Ovary (tissue), 7 donors: ENCODE measurements at regions not wholly inside any gene's neighbourhood (a gene's known extent, or its start where the extent isn't known, plus 50 kb on each side); places are given as distances from the start of the nearest gene placed in this dataset.

Source experiments
- DNase-seq, 5 donors: peaks; one replicate each; pipeline ENCODE4 v3.0.0-alpha.2; 2019 to 2020
- H3K27ac ChIP-seq, 2 donors: fragments of 200-600 bp; one replicate each; pipeline versions ENCODE4 v1.5.1 to v1.8.0; 2019 to 2022
- H3K27me3 ChIP-seq: fragments of 200-600 bp; one replicate; pipeline ENCODE4 v1.8.0; 2022
- H3K36me3 ChIP-seq: fragments of 200-600 bp; sonication (generic); one replicate; pipeline ENCODE4 v1.5.1; 2019
- H3K4me1 ChIP-seq: one replicate; pipeline ENCODE4 v1.8.1; 2013; ENCODE audit warnings: mild to moderate bottlenecking, moderate library complexity; ENCODE audit not compliant: insufficient read depth
- H3K4me3 ChIP-seq: fragments of 200-600 bp; sonication (generic); one replicate; pipeline ENCODE4 v1.5.1; 2017
- H3K9me3 ChIP-seq, 2 donors: fragments of 200-600 bp in 1 of 2; sonication (generic) in 1 of 2; one replicate each; pipeline versions ENCODE4 v1.5.1 to v1.8.1; 2013 to 2019; ENCODE audit warnings: mild to moderate bottlenecking in 1 of 2, moderate library complexity in 1 of 2
- CTCF ChIP-seq, 3 donors: fragments of 450-650 bp in 2 of 3; fragments of 200-600 bp in 1 of 3; IDR thresholded peaks; one replicate each; pipeline versions ENCODE4 v1.5.1 to v1.8.0; 2016 to 2022; ENCODE audit warnings: antibody characterized with exemption in 3 of 3, mild to moderate bottlenecking in 1 of 3
- EP300 ChIP-seq: sonication (generic); formaldehyde crosslinking; IDR thresholded peaks from one replicate; pipeline ENCODE4 v1.6.1; 2017; ENCODE audit warnings: antibody characterized with exemption
- POLR2A ChIP-seq: fragments of 450-650 bp; IDR thresholded peaks from one replicate; pipeline ENCODE4 v1.6.1; 2017; ENCODE audit warnings: antibody characterized with exemption, mild to moderate bottlenecking, moderate library complexity
- WGBS, 3 donors: extraction: QIAGEN DNeasy Blood & Tissue Kit in 1 of 3; methylation state at CpG; one replicate each; pipeline versions ENCODE4 v1.1.5 to v1.1.7; 2013 to 2017; 5-methylcytosine and 5-hydroxymethylcytosine counted together
- intact Hi-C, 4 donors: fragments of 100-400 bp; cut with DNase I; formaldehyde crosslinking; loops; one replicate each; pipeline versions ENCODE4 v1.11.0 to v1.15.1; 2022 to 2023
- donor health status: DM: no; HTN: no; CAD: no; lungs with moderate emphysema.
- donor health status: DM: no; HTN: no; CAD: no.
- donor health status: Bipolar disorder and iron deficiency.
- donor health status: DM: no; HTN: no; CAD: no.
- donor health status: DM: yes; HTN: yes; CAD: no.

- Histone ChIP-seq H3K4me3 (no peak overlapping the region), H3K36me3 (no peaks in the 10 kb centered on the region), H3K4me1 (no peaks in the 10 kb centered on the region), H3K9me3 (no peaks in the 10 kb centered on the region), H3K27ac (no peak overlapping the region), H3K27me3 (no peaks in the 10 kb centered on the region)
- TF ChIP-seq POLR2A (no peak), EP300 (no peak), CTCF (IDR thresholded peaks at IDR 0.05) (no peak)
- DNase-seq = no peak
- WGBS, 3 donors = 87 to 88% (median 88%) methylated on average over 3 of the region's 3 CpGs
- intact Hi-C loops = no loop called here
These were observed 538.7 kb downstream of the CMPK2 start for GRCh38 chr2:6326958-6327357.

GRCh38 chr2:6336752-6337471 lies 528.8 kb downstream of the CMPK2 start:
- Histone ChIP-seq H3K27ac (no peak overlapping the region), H3K9me3 (no peaks in the 10 kb centered on the region), H3K27me3 (no peaks in the 10 kb centered on the region), H3K4me3 (no peak overlapping the region), H3K4me1 (no peaks in the 10 kb centered on the region), H3K36me3 (no peaks in the 10 kb centered on the region)
- intact Hi-C loops = no loop called here
- DNase-seq = no peak
- 72 to 83% (median 73%) methylated on average over 5 of the region's 5 CpGs for WGBS, 3 donors
- TF ChIP-seq CTCF (IDR thresholded peaks at IDR 0.05) (no peak), EP300 (no peak), POLR2A (no peak)

GRCh38 chr2:6337472-6337820 lies 528.3 kb downstream of the CMPK2 start:
- Histone ChIP-seq H3K4me3 (no peak overlapping the region), H3K36me3 (no peaks in the 10 kb centered on the region), H3K27ac (no peak overlapping the region), H3K27me3 (no peaks in the 10 kb centered on the region), H3K4me1 (no peaks in the 10 kb centered on the region), H3K9me3 (no peaks in the 10 kb centered on the region)
- DNase-seq = no peak
- no peak for TF ChIP-seq CTCF (IDR thresholded peaks at IDR 0.05)
- no peak for TF ChIP-seq POLR2A
- intact Hi-C loops = no loop called here
- 54 to 57% (median 55%) methylated on average over 8 of the region's 8 CpGs for WGBS, 3 donors

GRCh38 chr2:6341588-6342129 lies 524.0 kb downstream of the CMPK2 start:
- Histone ChIP-seq H3K27me3 (no peaks in the 10 kb centered on the region), H3K4me1 (no peaks in the 10 kb centered on the region), H3K4me3 (no peak overlapping the region), H3K9me3 (no peaks in the 10 kb centered on the region), H3K36me3 (no peaks in the 10 kb centered on the region), H3K27ac (no peak overlapping the region)
- 43 to 55% (median 44%) methylated on average over 3 of the region's 3 CpGs for WGBS, 3 donors
- TF ChIP-seq CTCF (IDR thresholded peaks at IDR 0.05) = no peak
- TF ChIP-seq EP300 = no peak
- no peak for TF ChIP-seq POLR2A
- DNase-seq = no peak
- intact Hi-C loops = no loop called here
